Spleen (tissue), 7 donors: ENCODE measurements at regions not wholly inside any gene's neighbourhood (a gene's known extent, or its start where the extent isn't known, plus 50 kb on each side); places are given as distances from the start of the nearest gene placed in this dataset.

ENCODE experiments used
- POLR2A ChIP-seq, 3 donors: fragments of 450-650 bp; IDR thresholded peaks; one replicate each; pipeline ENCODE4 v1.5.1; 2017; ENCODE audit warnings: antibody characterized with exemption in 3 of 3, mild to moderate bottlenecking in 1 of 3
- TF ChIP-seq, protein P1 (sequence below), 11 experiments: fragments of 200-600 bp in 7 of 11; fragments of 450-650 bp in 4 of 11; sonication (generic) in 4 of 11; IDR thresholded peaks in 8 of 11; conservative IDR thresholded peaks in 3 of 11; 1 replicate in 7 of 11; 2 replicates in 4 of 11; pipeline versions ENCODE4 v1.4.0 to v1.8.0; 2016 to 2021; ENCODE audit warnings: antibody characterized with exemption in 11 of 11, inconsistent platforms in 4 of 11, mild to moderate bottlenecking in 1 of 11
- donor health status: DM: no; HTN: no; CAD: no; lungs with moderate emphysema.
- donor health status: DM: no; HTN: no; CAD: no.
- donor health status: DM: no; HTN: no; CAD: no.

DNA sequence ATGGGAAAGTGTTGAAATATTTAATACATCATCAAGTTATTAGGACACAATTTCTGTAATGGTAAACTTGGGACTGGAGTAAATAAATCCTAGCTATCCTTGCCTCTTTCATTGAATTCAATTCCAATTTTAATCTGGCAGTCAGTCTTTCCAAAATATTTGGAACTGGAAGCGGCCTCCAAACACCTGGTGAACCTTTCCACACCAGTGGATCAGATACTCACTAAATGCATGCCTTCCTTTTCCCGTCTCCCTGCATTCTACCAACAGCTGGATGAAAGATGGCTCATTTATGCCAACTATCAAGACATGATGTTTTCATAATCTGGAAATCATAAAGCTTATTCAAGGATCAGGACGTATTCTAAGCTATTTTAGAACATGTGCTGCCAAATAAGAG lies 488.2 kb upstream of the SPHKAP start:
- TF ChIP-seq, protein P1, sequence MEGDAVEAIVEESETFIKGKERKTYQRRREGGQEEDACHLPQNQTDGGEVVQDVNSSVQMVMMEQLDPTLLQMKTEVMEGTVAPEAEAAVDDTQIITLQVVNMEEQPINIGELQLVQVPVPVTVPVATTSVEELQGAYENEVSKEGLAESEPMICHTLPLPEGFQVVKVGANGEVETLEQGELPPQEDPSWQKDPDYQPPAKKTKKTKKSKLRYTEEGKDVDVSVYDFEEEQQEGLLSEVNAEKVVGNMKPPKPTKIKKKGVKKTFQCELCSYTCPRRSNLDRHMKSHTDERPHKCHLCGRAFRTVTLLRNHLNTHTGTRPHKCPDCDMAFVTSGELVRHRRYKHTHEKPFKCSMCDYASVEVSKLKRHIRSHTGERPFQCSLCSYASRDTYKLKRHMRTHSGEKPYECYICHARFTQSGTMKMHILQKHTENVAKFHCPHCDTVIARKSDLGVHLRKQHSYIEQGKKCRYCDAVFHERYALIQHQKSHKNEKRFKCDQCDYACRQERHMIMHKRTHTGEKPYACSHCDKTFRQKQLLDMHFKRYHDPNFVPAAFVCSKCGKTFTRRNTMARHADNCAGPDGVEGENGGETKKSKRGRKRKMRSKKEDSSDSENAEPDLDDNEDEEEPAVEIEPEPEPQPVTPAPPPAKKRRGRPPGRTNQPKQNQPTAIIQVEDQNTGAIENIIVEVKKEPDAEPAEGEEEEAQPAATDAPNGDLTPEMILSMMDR (IDR thresholded peaks at IDR 0.05 in 8 of 11, conservative IDR thresholded peaks at IDR 0.05 in 3 of 11), result no peak
- no peak for TF ChIP-seq POLR2A (IDR thresholded peaks at IDR 0.05)
